Liver (tissue), 8 donors: ENCODE measurements at regions not wholly inside any gene's neighbourhood (a gene's known extent, or its start where the extent isn't known, plus 50 kb on each side); places are given as distances from the start of the nearest gene placed in this dataset.

Experiments
- DNase-seq: peaks from one replicate; pipeline ENCODE4 v3.0.0-alpha.2; 2017; ENCODE audit warnings: low spot score
- H3K27ac ChIP-seq, 2 donors: one replicate each; pipeline ENCODE4 v1.7.0; 2013; ENCODE audit warnings: inconsistent platforms in 2 of 2, low read length in 2 of 2, control low read depth in 1 of 2, low read depth in 1 of 2, mild to moderate bottlenecking in 1 of 2
- H3K27me3 ChIP-seq, 4 donors: one replicate each; pipeline versions ENCODE4 v1.6.1 to v1.7.0; 2013; ENCODE audit warnings: low read length in 3 of 4, inconsistent platforms in 1 of 4, mild to moderate bottlenecking in 1 of 4, moderate library complexity in 1 of 4; ENCODE audit not compliant: control insufficient read depth in 4 of 4, insufficient read depth in 4 of 4
- H3K36me3 ChIP-seq, 4 donors: one replicate each; pipeline versions ENCODE4 v1.6.1 to v1.7.0; 2013; ENCODE audit warnings: low read length in 3 of 4, mild to moderate bottlenecking in 3 of 4, low read depth in 1 of 4, moderate library complexity in 1 of 4; ENCODE audit not compliant: control insufficient read depth in 4 of 4, insufficient read depth in 3 of 4
- H3K4me1 ChIP-seq, 4 donors: one replicate each; pipeline versions ENCODE4 v1.6.1 to v1.7.0; 2013; ENCODE audit warnings: low read length in 3 of 4, mild to moderate bottlenecking in 3 of 4, moderate library complexity in 1 of 4; ENCODE audit not compliant: control insufficient read depth in 4 of 4, insufficient read depth in 4 of 4
- H3K4me3 ChIP-seq, 3 donors: one replicate each; pipeline versions ENCODE4 v1.6.1 to v1.7.0; 2013; ENCODE audit warnings: low read length in 3 of 3, control low read depth in 1 of 3, low read depth in 1 of 3, mild to moderate bottlenecking in 1 of 3
- H3K9ac ChIP-seq, 2 donors: one replicate each; pipeline ENCODE4 v1.7.0; 2013; ENCODE audit warnings: low read length in 2 of 2, mild to moderate bottlenecking in 2 of 2, moderate library complexity in 2 of 2, control low read depth in 1 of 2, low read depth in 1 of 2
- H3K9me3 ChIP-seq, 4 donors: one replicate each; pipeline versions ENCODE4 v1.6.1 to v1.7.0; 2013; ENCODE audit warnings: low read length in 3 of 4; ENCODE audit not compliant: control insufficient read depth in 4 of 4
- CTCF ChIP-seq: fragments of 150-350 bp; IDR thresholded peaks from 2 replicates; pipeline ENCODE4 v1.5.1; 2017; ENCODE audit warnings: improper control_type of control experiment, low read depth, low read length; ENCODE audit not compliant: missing input control
- EGR1 ChIP-seq, 2 donors: IDR thresholded peaks; 2 replicates each; pipeline ENCODE4 v1.6.1; 2016 to 2018; ENCODE audit warnings: antibody characterized with exemption in 2 of 2, low read depth in 2 of 2
- FOXA1 ChIP-seq: IDR thresholded peaks from 2 replicates; pipeline ENCODE4 v1.6.1; 2016; ENCODE audit warnings: antibody characterized with exemption
- FOXA2 ChIP-seq: IDR thresholded peaks from 2 replicates; pipeline ENCODE4 v1.6.1; 2016; ENCODE audit warnings: antibody characterized with exemption
- GABPA ChIP-seq, 2 donors: IDR thresholded peaks in 1 of 2; conservative IDR thresholded peaks in 1 of 2; 2 replicates each; pipeline ENCODE4 v1.6.1; 2016; ENCODE audit warnings: antibody characterized with exemption in 2 of 2, mild to moderate bottlenecking in 1 of 2, moderate library complexity in 1 of 2
- HNF4A ChIP-seq, 2 donors: conservative IDR thresholded peaks; 2 replicates each; pipeline ENCODE4 v1.6.1; 2016; ENCODE audit warnings: antibody characterized with exemption in 2 of 2, mild to moderate bottlenecking in 2 of 2
- HNF4G ChIP-seq: IDR thresholded peaks from 2 replicates; pipeline ENCODE4 v1.6.1; 2016; ENCODE audit warnings: antibody characterized with exemption
- JUND ChIP-seq, 2 donors: IDR thresholded peaks; 2 replicates each; pipeline ENCODE4 v1.6.1; 2016; ENCODE audit warnings: antibody characterized with exemption in 2 of 2
- NR2F2 ChIP-seq: IDR thresholded peaks from 2 replicates; pipeline ENCODE4 v1.6.1; 2016; ENCODE audit warnings: antibody characterized with exemption
- RAD21 ChIP-seq, 2 donors: IDR thresholded peaks; 2 replicates each; pipeline ENCODE4 v1.6.1; 2016; ENCODE audit warnings: antibody characterized with exemption in 2 of 2, mild to moderate bottlenecking in 2 of 2
- REST ChIP-seq: IDR thresholded peaks from 2 replicates; pipeline ENCODE4 v1.6.1; 2016; ENCODE audit warnings: antibody characterized with exemption, mild to moderate bottlenecking
- RXRA ChIP-seq, 2 donors: IDR thresholded peaks; 2 replicates each; pipeline ENCODE4 v1.6.1; 2017 to 2018; ENCODE audit warnings: antibody characterized with exemption in 2 of 2, mild to moderate bottlenecking in 1 of 2
- SP1 ChIP-seq: IDR thresholded peaks from 2 replicates; pipeline ENCODE4 v1.6.1; 2018; ENCODE audit warnings: antibody characterized with exemption, mild to moderate bottlenecking
- TAF1 ChIP-seq: conservative IDR thresholded peaks from 2 replicates; pipeline ENCODE4 v1.6.1; 2016; ENCODE audit warnings: antibody characterized with exemption, mild to moderate bottlenecking
- YY1 ChIP-seq: IDR thresholded peaks from 2 replicates; pipeline ENCODE4 v1.6.1; 2016; ENCODE audit warnings: antibody characterized with exemption, mild to moderate bottlenecking
- WGBS: extraction: QIAGEN DNeasy Blood & Tissue Kit; methylation state at CpG from one replicate; pipeline ENCODE4 v1.1.7; 2013; 5-methylcytosine and 5-hydroxymethylcytosine counted together
- TF ChIP-seq, protein P1 (sequence below): IDR thresholded peaks from 2 replicates; pipeline ENCODE4 v1.6.1; 2016; ENCODE audit warnings: antibody characterized with exemption
- TF ChIP-seq, protein P2 (sequence below): IDR thresholded peaks from 2 replicates; pipeline ENCODE4 v1.6.1; 2016; ENCODE audit warnings: antibody characterized with exemption
- TF ChIP-seq, protein P3 (sequence below): IDR thresholded peaks from 2 replicates; pipeline ENCODE4 v1.6.1; 2016; ENCODE audit warnings: antibody characterized with exemption
- donor health status: healthy.
- donor health status: healthy.
- donor health status: healthy.
- donor health status: healthy.
- donor health status: healthy.

DNA sequence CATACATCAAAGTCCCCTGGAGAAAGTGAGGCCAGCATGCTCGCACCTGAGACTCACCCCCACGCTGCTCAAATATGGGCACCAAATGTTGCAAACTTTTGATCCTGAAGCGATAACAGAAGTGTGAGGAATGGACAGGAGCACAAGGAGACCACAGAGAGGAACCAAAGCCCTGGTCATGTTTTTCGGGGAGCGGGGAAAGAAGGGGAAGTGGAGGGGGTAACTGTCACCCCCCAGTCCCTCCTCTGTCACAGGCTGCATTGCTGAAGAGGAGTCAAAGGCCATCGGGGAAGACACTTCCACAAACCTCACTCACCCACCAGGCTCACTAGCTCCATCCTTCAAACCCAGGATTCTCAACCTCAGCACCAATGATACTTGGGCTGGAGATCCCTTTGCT is 182.4 kb downstream of the UACA start:
- WGBS, result 79% methylated on average over 6 of the region's 6 CpGs
- TF ChIP-seq GABPA (IDR thresholded peaks at IDR 0.05 in 1 of 2, conservative IDR thresholded peaks at IDR 0.05 in 1 of 2) (no peak), JUND (IDR thresholded peaks at IDR 0.05) (no peak), YY1 (no peak), NR2F2 (no peak), RAD21 (IDR thresholded peaks at IDR 0.05) (no peak), FOXA1 (no peak), HNF4G (no peak), REST (no peak), HNF4A (conservative IDR thresholded peaks at IDR 0.05) (no peak), CTCF (no peak), RXRA (IDR thresholded peaks at IDR 0.05) (no peak), EGR1 (IDR thresholded peaks at IDR 0.05; ENCODE audit: low read depth in 2 of 2) (no peak), SP1 (no peak), TAF1 (no peak), FOXA2 (no peak)
- TF ChIP-seq, protein P1, sequence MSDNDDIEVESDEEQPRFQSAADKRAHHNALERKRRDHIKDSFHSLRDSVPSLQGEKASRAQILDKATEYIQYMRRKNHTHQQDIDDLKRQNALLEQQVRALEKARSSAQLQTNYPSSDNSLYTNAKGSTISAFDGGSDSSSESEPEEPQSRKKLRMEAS, result no peak
- TF ChIP-seq, protein P2, sequence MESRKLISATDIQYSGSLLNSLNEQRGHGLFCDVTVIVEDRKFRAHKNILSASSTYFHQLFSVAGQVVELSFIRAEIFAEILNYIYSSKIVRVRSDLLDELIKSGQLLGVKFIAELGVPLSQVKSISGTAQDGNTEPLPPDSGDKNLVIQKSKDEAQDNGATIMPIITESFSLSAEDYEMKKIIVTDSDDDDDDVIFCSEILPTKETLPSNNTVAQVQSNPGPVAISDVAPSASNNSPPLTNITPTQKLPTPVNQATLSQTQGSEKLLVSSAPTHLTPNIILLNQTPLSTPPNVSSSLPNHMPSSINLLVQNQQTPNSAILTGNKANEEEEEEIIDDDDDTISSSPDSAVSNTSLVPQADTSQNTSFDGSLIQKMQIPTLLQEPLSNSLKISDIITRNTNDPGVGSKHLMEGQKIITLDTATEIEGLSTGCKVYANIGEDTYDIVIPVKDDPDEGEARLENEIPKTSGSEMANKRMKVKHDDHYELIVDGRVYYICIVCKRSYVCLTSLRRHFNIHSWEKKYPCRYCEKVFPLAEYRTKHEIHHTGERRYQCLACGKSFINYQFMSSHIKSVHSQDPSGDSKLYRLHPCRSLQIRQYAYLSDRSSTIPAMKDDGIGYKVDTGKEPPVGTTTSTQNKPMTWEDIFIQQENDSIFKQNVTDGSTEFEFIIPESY, result no peak
- TF ChIP-seq, protein P3, sequence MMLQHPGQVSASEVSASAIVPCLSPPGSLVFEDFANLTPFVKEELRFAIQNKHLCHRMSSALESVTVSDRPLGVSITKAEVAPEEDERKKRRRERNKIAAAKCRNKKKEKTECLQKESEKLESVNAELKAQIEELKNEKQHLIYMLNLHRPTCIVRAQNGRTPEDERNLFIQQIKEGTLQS, result no peak
- H3K9ac ChIP-seq, result no peak overlapping the region

More for the DNA sequence above, 182.4 kb downstream of the UACA start:
- H3K4me3 ChIP-seq, result no peak overlapping the region
- H3K27ac ChIP-seq, result no peak overlapping the region
- peaks cover 0 to 8% (median 5%) of the 10 kb centered on the region in 4 donors for H3K4me1 ChIP-seq
- no peaks in the 10 kb centered on the region for H3K36me3 ChIP-seq
- H3K9me3 ChIP-seq, result no peaks in the 10 kb centered on the region
- no peak for DNase-seq
- no peaks in the 10 kb centered on the region for H3K27me3 ChIP-seq
